HepG2 (cell line): ENCODE measurements at regions not wholly inside any gene's neighbourhood (a gene's known extent, or its start where the extent isn't known, plus 50 kb on each side); places are given as distances from the start of the nearest gene placed in this dataset.

Source experiments
- PHB2 ChIP-seq: fragments of 450-650 bp; IDR thresholded peaks from 2 replicates; pipeline ENCODE4 v1.6.1; 2018; ENCODE audit not compliant: partially characterized antibody
- SIN3A ChIP-seq: IDR thresholded peaks from 2 replicates; pipeline ENCODE4 v1.6.1; 2011; ENCODE audit warnings: low read depth, mild to moderate bottlenecking, control low read depth, low read length, borderline replicate concordance
- ZNF75D ChIP-seq: sonication (generic); formaldehyde crosslinking; IDR thresholded peaks from 2 replicates; pipeline ENCODE4 v1.8.1; 2023; ENCODE audit warnings: missing genetic modification reagents, mild to moderate bottlenecking, borderline replicate concordance

DNA sequence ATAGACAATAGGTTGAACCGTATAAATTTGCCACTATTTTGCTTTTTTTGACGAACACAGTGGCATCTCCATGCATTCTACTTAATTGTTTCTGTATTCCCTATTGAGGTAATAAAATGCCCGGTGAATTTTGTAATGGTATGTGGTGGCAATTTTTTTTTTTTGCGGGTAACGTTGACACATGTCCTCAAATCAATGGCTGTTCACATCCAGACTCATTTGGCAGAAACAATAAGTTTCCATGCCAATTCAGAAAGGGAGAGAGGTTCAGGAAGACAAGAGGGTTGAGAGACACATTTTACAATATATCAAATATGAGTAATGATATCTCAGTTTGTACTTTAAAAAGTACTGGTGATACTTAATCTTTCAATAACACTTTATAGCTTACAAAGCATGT lies 463.9 kb downstream of the WDR72 start:
- no peak for TF ChIP-seq PHB2
- TF ChIP-seq ZNF75D: no peak
- no peak for TF ChIP-seq SIN3A
